ENCODE measurements at regions not wholly inside any gene's neighbourhood (a gene's known extent, or its start where the extent isn't known, plus 50 kb on each side); places are given as distances from the start of the nearest gene placed in this dataset.
A peak's percentile ranks its signal among the peaks of the same experiment; 100 is the strongest.

GRCh38 chr5:144886668-144887067 is 716.0 kb downstream of the KCTD16 start:
- 0% methylated on average over 1 of the region's 1 CpG for WGBS (ENCODE audit: insufficient coverage, low coverage, missing lambda C conversion rate)
- no peak for ATAC-seq
- Histone ChIP-seq H3K9me3 (replicated peaks; ENCODE audit: control insufficient read depth, insufficient read depth, low read depth, low read length) (no peaks in the 10 kb centered on the region), H3K27ac (ENCODE audit: extremely low read depth, low read depth, low read length) (no peak overlapping the region), H3K4me1 (replicated peaks in 1 of 2; ENCODE audit: control insufficient read depth in 2 of 2, insufficient read depth in 2 of 2, low read length in 2 of 2) (no peaks in the 10 kb centered on the region), H4K20me1 (replicated peaks; ENCODE audit: control insufficient read depth, insufficient read depth, low read length) (no peaks in the 10 kb centered on the region), H3K4me2 (ENCODE audit: insufficient read depth, low read length) (no peak overlapping the region), H3K27me3 (ENCODE audit: control insufficient read depth in 2 of 2, insufficient read depth in 2 of 2, low read length in 2 of 2) (no peaks in the 10 kb centered on the region), H3K36me3 (ENCODE audit: control insufficient read depth, insufficient read depth, low read length) (no peaks in the 10 kb centered on the region), H3K79me2 (ENCODE audit: control insufficient read depth, insufficient read depth, low read length) (no peaks in the 10 kb centered on the region), H3K9ac (ENCODE audit: insufficient read depth in 1 of 2, low read depth in 2 of 2, low read length in 2 of 2) (no peak overlapping the region), H3K4me3 (no peak overlapping the region), H2AFZ (ENCODE audit: low read depth, low read length) (no peak overlapping the region), H3K9me1 (ENCODE audit: control insufficient read depth, insufficient read depth, low read length) (no peaks in the 10 kb centered on the region)
- ChIA-PET POLR2A (no interaction called here), CTCF (ENCODE audit: low intra/inter-chr PET ratio) (no interaction called here)
- no TSS peak for BruUV-seq (replicated peaks)
- no peak for TF ChIP-seq XRCC4 (IDR thresholded peaks at IDR 0.05; ENCODE audit: extremely low read depth, insufficient read depth, insufficient read length)
- TF ChIP-seq ZNF316 (IDR thresholded peaks at IDR 0.05) = peak; percentile 18; the same call in 1 of the 2 replicates
- 0 out of 2 replicates have a peak, but pooled peaks have one; percentile 29 for TF ChIP-seq MAFF (IDR thresholded peaks at IDR 0.05; ENCODE audit: low read length)
- intact Hi-C loops (cut with micrococcal nuclease) (no loop called here), in situ Hi-C loops (cut with MboI) (no loop called here)
- no peak for FAIRE-seq
- DNase-seq (ENCODE audit: extremely low read depth in 1 of 4, low spot score in 3 of 4) = no peak

GRCh38 chr5:144882739-144883283 is 712.1 kb downstream of the KCTD16 start:
- Histone ChIP-seq H4K20me1 (replicated peaks; ENCODE audit: control insufficient read depth, insufficient read depth, low read length) (no peaks in the 10 kb centered on the region), H3K36me3 (ENCODE audit: control insufficient read depth, insufficient read depth, low read length) (no peaks in the 10 kb centered on the region), H3K9ac (ENCODE audit: insufficient read depth in 1 of 2, low read depth in 2 of 2, low read length in 2 of 2) (no peak overlapping the region), H2AFZ (ENCODE audit: low read depth, low read length) (no peak overlapping the region), H3K27ac (ENCODE audit: extremely low read depth, low read depth, low read length) (no peak overlapping the region), H3K79me2 (ENCODE audit: control insufficient read depth, insufficient read depth, low read length) (no peaks in the 10 kb centered on the region), H3K4me3 (no peak overlapping the region), H3K4me1 (replicated peaks in 1 of 2; ENCODE audit: control insufficient read depth in 2 of 2, insufficient read depth in 2 of 2, low read length in 2 of 2) (no peaks in the 10 kb centered on the region), H3K4me2 (ENCODE audit: insufficient read depth, low read length) (no peak overlapping the region), H3K9me1 (ENCODE audit: control insufficient read depth, insufficient read depth, low read length) (no peaks in the 10 kb centered on the region), H3K27me3 (ENCODE audit: control insufficient read depth in 2 of 2, insufficient read depth in 2 of 2, low read length in 2 of 2) (no peaks in the 10 kb centered on the region), H3K9me3 (replicated peaks; ENCODE audit: control insufficient read depth, insufficient read depth, low read depth, low read length) (no peaks in the 10 kb centered on the region; the same call in 1 of the 2 replicates)
- DNase-seq (ENCODE audit: extremely low read depth in 1 of 4, low spot score in 3 of 4) = no peak
- intact Hi-C loops (cut with micrococcal nuclease) (no loop called here), in situ Hi-C loops (cut with MboI) (no loop called here)
- ChIA-PET POLR2A (no interaction called here), CTCF (ENCODE audit: low intra/inter-chr PET ratio) (no interaction called here)
- ATAC-seq = no peak
- no TSS peak for BruUV-seq (replicated peaks)
- WGBS (ENCODE audit: insufficient coverage, low coverage, missing lambda C conversion rate) = 2% methylated on average over 3 of the region's 3 CpGs
- FAIRE-seq = no peak
- TF ChIP-seq FOXK2 (conservative IDR thresholded peaks at IDR 0.05 in 1 of 2, IDR thresholded peaks at IDR 0.05 in 1 of 2; ENCODE audit: low read depth in 2 of 2) (no peak), MCM3 (IDR thresholded peaks at IDR 0.05) (no peak), ZNF707 (CRISPR knock-in tag; conservative IDR thresholded peaks at IDR 0.05) (no peak), ZNF232 (CRISPR knock-in tag; IDR thresholded peaks at IDR 0.05) (no peak), BRD9 (IDR thresholded peaks at IDR 0.05; ENCODE audit: low read depth, partially characterized antibody) (no peak), ZNF589 (CRISPR knock-in tag; IDR thresholded peaks at IDR 0.05; ENCODE audit: low read depth) (no peak), SMC3 (conservative IDR thresholded peaks at IDR 0.05; ENCODE audit: insufficient read depth, low read depth, low read length) (no peak), RUNX1 (IDR thresholded peaks at IDR 0.05; ENCODE audit: low read depth) (no peak), KAT8 (IDR thresholded peaks at IDR 0.05; ENCODE audit: low read depth) (no peak), NR2F6 (CRISPR knock-in tag; IDR thresholded peaks at IDR 0.05) (no peak), USF2 (CRISPR knock-in tag; IDR thresholded peaks at IDR 0.05) (no peak), ZBTB26 (CRISPR knock-in tag; IDR thresholded peaks at IDR 0.05) (no peak), HDAC1 (IDR thresholded peaks at IDR 0.05) (no peak)

Data from K562 (cell line).